ENCODE measurements at regions not wholly inside any gene's neighbourhood (a gene's known extent, or its start where the extent isn't known, plus 50 kb on each side); places are given as distances from the start of the nearest gene placed in this dataset.

DNA sequence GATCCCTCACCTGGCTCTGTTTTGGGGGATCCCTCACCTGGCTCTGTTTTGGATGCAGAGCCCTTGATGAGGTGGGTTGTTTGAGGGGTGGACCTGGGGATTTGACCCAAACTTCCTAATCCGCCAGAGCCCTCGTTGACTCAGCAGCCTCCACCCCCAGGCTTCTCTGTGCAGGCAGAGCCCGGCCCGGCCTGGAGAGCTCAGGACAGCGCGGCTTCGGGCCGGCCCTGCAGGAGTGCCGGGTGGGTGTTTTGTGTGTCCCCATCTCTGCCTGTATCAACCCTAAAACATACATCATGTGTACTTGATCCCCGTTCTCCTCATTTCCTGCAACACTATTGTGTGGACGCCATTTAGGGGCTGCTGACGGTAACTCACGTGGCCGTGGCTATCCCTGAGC, 124.2 kb downstream of the SIK1 start:
- TF ChIP-seq MYC (IDR thresholded peaks at IDR 0.05; ENCODE audit: borderline replicate concordance, low read length) (no peak), BHLHE40 (IDR thresholded peaks at IDR 0.05; ENCODE audit: low read depth, low read length) (no peak), SMC3 (IDR thresholded peaks at IDR 0.05) (no peak), HDAC2 (IDR thresholded peaks at IDR 0.05) (no peak), RCOR1 (IDR thresholded peaks at IDR 0.05; ENCODE audit: low read depth, low read length) (no peak), EP300 (IDR thresholded peaks at IDR 0.05) (no peak), BCL3 (IDR thresholded peaks at IDR 0.05) (no peak), FOSB (CRISPR knock-in tag; IDR thresholded peaks at IDR 0.05) (no peak), POLR2A (IDR thresholded peaks at IDR 0.05; ENCODE audit: low read length) (no peak), E2F6 (IDR thresholded peaks at IDR 0.05; ENCODE audit: borderline replicate concordance, low read depth) (no peak), EHF (CRISPR knock-in tag; IDR thresholded peaks at IDR 0.05) (no peak), JUNB (IDR thresholded peaks at IDR 0.05) (no peak)
- TF ChIP-seq, protein P1, sequence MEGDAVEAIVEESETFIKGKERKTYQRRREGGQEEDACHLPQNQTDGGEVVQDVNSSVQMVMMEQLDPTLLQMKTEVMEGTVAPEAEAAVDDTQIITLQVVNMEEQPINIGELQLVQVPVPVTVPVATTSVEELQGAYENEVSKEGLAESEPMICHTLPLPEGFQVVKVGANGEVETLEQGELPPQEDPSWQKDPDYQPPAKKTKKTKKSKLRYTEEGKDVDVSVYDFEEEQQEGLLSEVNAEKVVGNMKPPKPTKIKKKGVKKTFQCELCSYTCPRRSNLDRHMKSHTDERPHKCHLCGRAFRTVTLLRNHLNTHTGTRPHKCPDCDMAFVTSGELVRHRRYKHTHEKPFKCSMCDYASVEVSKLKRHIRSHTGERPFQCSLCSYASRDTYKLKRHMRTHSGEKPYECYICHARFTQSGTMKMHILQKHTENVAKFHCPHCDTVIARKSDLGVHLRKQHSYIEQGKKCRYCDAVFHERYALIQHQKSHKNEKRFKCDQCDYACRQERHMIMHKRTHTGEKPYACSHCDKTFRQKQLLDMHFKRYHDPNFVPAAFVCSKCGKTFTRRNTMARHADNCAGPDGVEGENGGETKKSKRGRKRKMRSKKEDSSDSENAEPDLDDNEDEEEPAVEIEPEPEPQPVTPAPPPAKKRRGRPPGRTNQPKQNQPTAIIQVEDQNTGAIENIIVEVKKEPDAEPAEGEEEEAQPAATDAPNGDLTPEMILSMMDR (IDR thresholded peaks at IDR 0.05) = no peak
